ENCODE measurements at regions not wholly inside any gene's neighbourhood (a gene's known extent, or its start where the extent isn't known, plus 50 kb on each side); places are given as distances from the start of the nearest gene placed in this dataset.

DNA sequence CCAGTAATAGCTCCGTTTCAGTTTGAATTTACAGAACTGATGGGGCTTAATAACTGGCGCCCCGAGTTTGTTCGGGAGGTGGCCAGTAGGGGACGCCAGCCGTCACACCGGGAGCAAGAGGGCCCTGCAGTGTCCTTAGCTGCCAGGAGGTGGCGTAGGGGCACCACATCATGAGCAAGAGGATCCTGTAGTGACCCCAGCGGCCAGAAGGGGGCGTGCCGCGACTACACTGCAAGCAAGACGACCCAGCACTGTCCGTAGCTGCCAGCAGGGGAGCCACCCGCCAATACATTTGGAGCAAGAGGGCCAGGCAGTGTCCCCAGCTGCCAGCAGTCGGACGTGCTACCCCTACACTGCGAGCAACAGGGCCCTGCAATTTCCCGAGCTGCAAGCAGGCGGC, 663.7 kb upstream of the B3GAT1 start:
- no peak overlapping the region for H3K4me3 Mint-ChIP-seq
- DNase-seq (peak; percentile 12 to 75 (median 44)), ATAC-seq (peak in 1 of 2 donors; percentile 67)
- peaks cover 2 to 20% (median 12%) of the 10 kb centered on the region in 5 donors for H3K27me3 Mint-ChIP-seq
- peaks cover 0 to 5% (median 0%) of the 10 kb centered on the region in 9 donors for H3K9me3 Mint-ChIP-seq
- POLR2A ChIA-PET = no interaction called here
- no peaks in the 10 kb centered on the region for H3K4me1 Mint-ChIP-seq
- no peaks in the 10 kb centered on the region for H3K36me3 Mint-ChIP-seq
- H3K27ac Mint-ChIP-seq = no peak overlapping the region

DNA sequence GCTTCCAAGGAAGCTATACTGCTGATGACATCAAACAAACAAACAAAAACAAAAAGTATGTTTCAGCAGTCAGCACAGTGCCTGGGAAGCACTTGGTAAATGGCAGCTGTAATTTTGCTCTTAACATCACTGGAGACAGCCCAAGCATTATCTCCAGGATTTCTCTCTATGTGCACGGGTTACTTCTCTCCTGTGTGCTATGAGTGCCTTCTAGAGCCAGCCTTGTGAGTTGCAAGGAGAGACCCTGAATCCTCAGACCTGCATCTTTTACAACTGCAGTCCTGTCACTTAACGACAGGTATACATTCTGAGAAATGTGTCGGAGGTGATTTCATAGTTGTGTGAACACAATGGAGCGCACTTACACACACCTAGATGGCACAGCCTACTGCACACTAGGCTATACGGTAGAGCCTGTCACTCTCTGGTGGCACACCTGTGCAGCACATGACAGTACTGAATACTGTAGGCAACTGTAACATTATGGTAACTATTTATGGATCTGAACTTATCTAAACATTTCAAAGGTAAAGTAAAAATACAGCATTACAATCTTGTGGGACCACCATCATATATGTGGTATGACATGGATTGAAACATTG, 662.5 kb upstream of the B3GAT1 start:
- DNase-seq = no peak
- no peak overlapping the region for H3K4me3 Mint-ChIP-seq
- H3K27ac Mint-ChIP-seq = no peak overlapping the region
- peaks cover 0 to 7% (median 0%) of the 10 kb centered on the region in 9 donors for H3K9me3 Mint-ChIP-seq
- no peaks in the 10 kb centered on the region for H3K4me1 Mint-ChIP-seq
- peaks cover 6 to 33% (median 22%) of the 10 kb centered on the region in 5 donors for H3K27me3 Mint-ChIP-seq
- no peaks in the 10 kb centered on the region for H3K36me3 Mint-ChIP-seq
- no peak for ATAC-seq
- POLR2A ChIA-PET = no interaction called here

DNA sequence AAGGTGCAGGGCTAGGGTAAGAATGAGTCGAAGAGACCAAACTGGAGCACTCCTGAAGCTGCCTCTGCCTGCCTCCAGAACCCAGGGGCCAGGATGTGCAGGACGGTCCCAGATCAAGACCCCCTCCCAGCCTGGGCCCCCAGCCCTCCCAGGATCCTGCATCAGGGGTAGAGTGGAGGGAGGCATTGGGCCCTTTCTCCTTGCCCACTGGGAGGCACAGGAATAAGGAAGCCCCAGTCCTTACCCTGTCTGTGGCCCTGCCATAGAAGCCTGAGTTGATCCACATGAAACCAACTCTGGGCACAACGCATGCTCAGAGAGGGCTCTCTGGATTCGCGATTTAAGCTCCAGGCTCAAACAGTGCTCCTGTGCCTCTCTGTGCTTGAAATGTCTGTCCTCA, 661.8 kb upstream of the B3GAT1 start:
- Mint-ChIP-seq H3K27me3 (peaks cover 6 to 39% (median 22%) of the 10 kb centered on the region in 5 donors), H3K4me3 (no peak overlapping the region)
- POLR2A ChIA-PET = no interaction called here

DNA sequence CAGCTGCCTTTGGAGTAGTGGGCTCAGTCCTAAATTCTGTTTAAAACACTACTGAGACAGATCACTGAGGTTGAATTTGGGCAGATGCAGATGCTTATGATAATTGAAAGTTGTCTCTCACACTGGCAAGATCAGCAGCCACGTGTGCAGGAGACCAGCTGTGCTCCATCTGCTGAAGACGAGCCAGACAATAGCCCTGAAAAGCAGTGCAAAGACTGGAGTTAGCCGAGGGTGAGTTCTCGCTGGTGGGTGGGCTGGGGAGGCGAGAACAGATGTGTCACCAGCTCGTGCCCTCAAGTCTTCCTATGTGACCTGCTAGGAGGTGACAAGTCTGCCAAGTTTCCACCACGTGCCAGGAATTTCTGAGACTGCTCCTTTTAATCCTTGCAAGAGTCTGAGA, 661.3 kb upstream of the B3GAT1 start:
- H3K9me3 Mint-ChIP-seq = peaks cover 0 to 7% (median 0%) of the 10 kb centered on the region in 9 donors
- no peak for ATAC-seq

More for the DNA sequence above, 661.8 kb upstream of the B3GAT1 start:
- Mint-ChIP-seq H3K27ac (no peak overlapping the region), H3K36me3 (no peaks in the 10 kb centered on the region), H3K9me3 (peaks cover 0 to 7% (median 0%) of the 10 kb centered on the region in 9 donors), H3K4me1 (no peaks in the 10 kb centered on the region)
- DNase-seq = no peak
- ATAC-seq = no peak

DNA sequence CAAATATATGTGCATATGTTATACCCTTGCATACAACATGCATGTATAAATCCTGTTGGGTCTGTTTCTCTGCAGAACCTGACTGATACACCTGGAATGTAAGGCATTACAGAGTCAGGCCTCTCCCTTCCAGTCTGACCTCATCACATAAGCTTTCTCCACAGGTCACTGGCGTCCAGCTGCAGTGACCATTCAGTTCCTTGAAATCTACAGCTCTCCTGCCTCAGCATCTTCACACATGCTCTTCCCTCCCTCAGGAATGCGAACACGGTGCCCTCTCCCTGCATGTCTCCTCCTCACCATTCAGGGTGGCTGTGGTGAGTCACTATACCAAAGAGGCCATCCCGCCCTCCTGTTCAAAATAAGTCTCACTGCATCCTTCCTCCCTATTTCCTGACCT, 657.8 kb upstream of the B3GAT1 start:
- ATAC-seq (no peak), DNase-seq (no peak)
- peaks cover 10 to 62% (median 27%) of the 10 kb centered on the region in 5 donors for H3K27me3 Mint-ChIP-seq
- H3K36me3 Mint-ChIP-seq = no peaks in the 10 kb centered on the region
- H3K4me3 Mint-ChIP-seq = no peak overlapping the region
- peak overlapping the region in 1 of 10 donors; percentile 67 for H3K27ac Mint-ChIP-seq
- POLR2A ChIA-PET = no interaction called here
- H3K9me3 Mint-ChIP-seq = peaks cover 0 to 8% (median 1%) of the 10 kb centered on the region in 9 donors
- no peaks in the 10 kb centered on the region for H3K4me1 Mint-ChIP-seq

More for the DNA sequence above, 661.3 kb upstream of the B3GAT1 start:
- POLR2A ChIA-PET = no interaction called here
- H3K27ac Mint-ChIP-seq = no peak overlapping the region
- H3K27me3 Mint-ChIP-seq = peaks cover 6 to 41% (median 22%) of the 10 kb centered on the region in 5 donors
- H3K4me3 Mint-ChIP-seq = no peak overlapping the region
- no peaks in the 10 kb centered on the region for H3K4me1 Mint-ChIP-seq
- no peak for DNase-seq
- H3K36me3 Mint-ChIP-seq = no peaks in the 10 kb centered on the region

DNA sequence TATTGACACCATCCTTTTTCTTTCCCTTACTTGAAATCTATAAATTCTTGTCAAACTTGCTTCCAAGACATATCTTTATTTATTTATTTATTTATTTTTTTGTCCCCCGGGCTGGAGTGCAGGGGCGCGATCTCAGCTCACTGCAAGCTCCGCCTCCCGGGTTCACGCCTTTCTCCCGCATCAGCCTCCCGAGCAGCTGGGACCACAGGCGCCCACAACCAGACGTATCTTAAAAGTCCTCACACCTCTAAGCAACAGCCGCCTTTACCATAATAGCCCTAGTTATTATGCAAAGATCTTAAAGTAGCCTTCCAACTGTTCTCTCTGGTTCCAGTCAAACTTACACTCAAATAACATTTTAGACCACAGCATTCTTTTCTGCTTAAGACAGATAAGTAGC, 657.0 kb upstream of the B3GAT1 start:
- ATAC-seq (no peak), DNase-seq (no peak)
- H3K4me1 Mint-ChIP-seq = no peaks in the 10 kb centered on the region
- H3K9me3 Mint-ChIP-seq = peaks cover 0 to 8% (median 3%) of the 10 kb centered on the region in 9 donors
- H3K27ac Mint-ChIP-seq = no peak overlapping the region
- H3K36me3 Mint-ChIP-seq = no peaks in the 10 kb centered on the region
- H3K4me3 Mint-ChIP-seq = no peak overlapping the region
- H3K27me3 Mint-ChIP-seq = peaks cover 10 to 62% (median 27%) of the 10 kb centered on the region in 5 donors
- POLR2A ChIA-PET = no interaction called here

DNA sequence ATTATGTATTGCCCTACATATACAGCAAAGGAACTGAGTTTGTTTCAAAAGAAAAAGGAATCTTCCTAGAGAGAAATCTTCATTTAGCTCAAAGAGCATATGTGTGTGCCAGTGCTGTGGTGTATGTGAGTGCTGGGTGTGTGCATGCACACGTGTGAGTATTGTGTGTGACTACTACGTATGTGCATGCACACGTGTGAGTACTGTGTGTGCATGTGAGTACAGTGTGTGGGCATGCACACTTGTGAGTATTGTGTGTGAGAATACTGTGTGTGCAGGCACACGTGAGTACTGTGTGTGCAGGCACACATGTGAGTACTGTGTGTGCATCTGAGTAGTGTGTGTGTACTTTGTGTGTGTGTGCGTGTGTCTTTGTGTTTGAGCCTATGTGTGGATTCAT, 651.0 kb upstream of the B3GAT1 start:
- ATAC-seq (no peak), DNase-seq (no peak)
- Mint-ChIP-seq H3K9me3 (peaks cover 19 to 42% (median 27%) of the 10 kb centered on the region in 9 donors), H3K27ac (no peak overlapping the region), H3K27me3 (peaks cover 6 to 46% (median 19%) of the 10 kb centered on the region in 5 donors), H3K4me1 (peaks cover 0 to 2% (median 0%) of the 10 kb centered on the region in 4 donors), H3K4me3 (no peak overlapping the region), H3K36me3 (peaks cover 0 to 15% (median 0%) of the 10 kb centered on the region in 3 donors)
- POLR2A ChIA-PET = no interaction called here

DNA sequence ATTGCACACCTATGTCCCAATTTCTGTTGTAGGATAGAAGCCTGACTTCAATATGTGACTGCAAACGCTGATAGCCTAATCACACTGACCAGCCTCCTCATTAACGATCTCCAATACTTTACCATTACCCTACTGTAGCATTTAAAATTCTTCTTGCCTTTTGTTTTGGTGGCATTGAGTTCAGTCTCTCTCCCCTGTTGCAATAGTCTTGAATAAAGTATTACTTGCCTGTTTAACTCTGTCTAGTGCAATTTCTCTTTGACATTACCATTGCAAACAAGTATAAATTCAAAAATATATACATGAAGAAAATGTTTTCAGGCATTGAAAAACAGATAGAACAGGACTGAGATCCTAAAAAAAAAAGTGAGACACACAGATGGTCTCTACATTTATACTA, 649.1 kb upstream of the B3GAT1 start:
- Mint-ChIP-seq H3K27me3 (peaks cover 2 to 44% (median 22%) of the 10 kb centered on the region in 5 donors), H3K27ac (no peak overlapping the region), H3K9me3 (peaks cover 19 to 42% (median 27%) of the 10 kb centered on the region in 9 donors), H3K4me1 (peaks cover 0 to 2% (median 0%) of the 10 kb centered on the region in 4 donors), H3K4me3 (no peak overlapping the region), H3K36me3 (peaks cover 0 to 15% (median 0%) of the 10 kb centered on the region in 3 donors)
- POLR2A ChIA-PET = no interaction called here
- DNase-seq = no peak
- ATAC-seq = no peak

DNA sequence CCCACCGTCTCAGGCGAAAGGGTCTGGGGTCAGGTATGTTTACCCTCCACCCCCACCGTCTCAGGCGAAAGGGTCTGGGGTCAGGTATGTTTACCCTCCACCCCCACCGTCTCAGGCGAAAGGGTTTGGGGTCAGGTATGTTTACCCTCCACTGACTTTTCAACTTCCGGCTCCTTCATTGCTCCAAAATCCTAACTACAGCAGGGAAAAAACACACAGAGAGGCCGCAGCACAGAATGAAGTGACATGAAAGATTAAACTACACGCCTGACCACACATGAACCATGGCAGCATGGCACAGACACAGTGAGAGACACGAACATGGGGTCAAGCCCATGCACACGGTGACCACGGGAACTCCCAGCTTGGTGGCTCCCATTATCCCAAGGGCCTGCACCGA, 634.9 kb upstream of the B3GAT1 start:
- DNase-seq = no peak
- POLR2A ChIA-PET = no interaction called here
- no peaks in the 10 kb centered on the region for H3K36me3 Mint-ChIP-seq
- no peaks in the 10 kb centered on the region for H3K4me1 Mint-ChIP-seq
- no peak overlapping the region for H3K27ac Mint-ChIP-seq
- H3K9me3 Mint-ChIP-seq = peaks cover 0 to 3% (median 0%) of the 10 kb centered on the region in 9 donors
- no peak overlapping the region for H3K4me3 Mint-ChIP-seq
- H3K27me3 Mint-ChIP-seq = peaks cover 7 to 22% (median 21%) of the 10 kb centered on the region in 5 donors
- ATAC-seq = no peak

DNA sequence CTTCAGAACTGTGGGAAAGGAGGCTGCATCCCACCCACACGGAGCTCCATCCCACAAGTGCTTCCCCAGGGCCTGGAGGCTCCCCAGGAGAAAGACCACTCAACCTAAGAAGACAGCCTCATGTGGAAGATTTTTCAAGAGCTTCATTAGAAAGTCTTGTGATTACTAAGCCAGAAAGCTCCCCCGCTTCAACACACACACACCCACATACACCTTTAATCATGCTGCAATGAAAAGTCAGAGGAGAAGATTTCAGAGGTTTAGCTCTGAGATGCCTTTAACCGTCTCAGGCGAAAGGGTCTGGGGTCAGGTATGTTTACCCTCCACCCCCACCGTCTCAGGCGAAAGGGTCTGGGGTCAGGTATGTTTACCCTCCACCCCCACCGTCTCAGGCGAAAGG, 634.5 kb upstream of the B3GAT1 start:
- POLR2A ChIA-PET = no interaction called here
- DNase-seq = no peak
- Mint-ChIP-seq H3K9me3 (peaks cover 0 to 2% (median 0%) of the 10 kb centered on the region in 9 donors), H3K27ac (no peak overlapping the region), H3K4me3 (no peak overlapping the region), H3K36me3 (no peaks in the 10 kb centered on the region), H3K27me3 (peaks cover 7 to 21% (median 18%) of the 10 kb centered on the region in 5 donors), H3K4me1 (no peaks in the 10 kb centered on the region)
- ATAC-seq = no peak

DNA sequence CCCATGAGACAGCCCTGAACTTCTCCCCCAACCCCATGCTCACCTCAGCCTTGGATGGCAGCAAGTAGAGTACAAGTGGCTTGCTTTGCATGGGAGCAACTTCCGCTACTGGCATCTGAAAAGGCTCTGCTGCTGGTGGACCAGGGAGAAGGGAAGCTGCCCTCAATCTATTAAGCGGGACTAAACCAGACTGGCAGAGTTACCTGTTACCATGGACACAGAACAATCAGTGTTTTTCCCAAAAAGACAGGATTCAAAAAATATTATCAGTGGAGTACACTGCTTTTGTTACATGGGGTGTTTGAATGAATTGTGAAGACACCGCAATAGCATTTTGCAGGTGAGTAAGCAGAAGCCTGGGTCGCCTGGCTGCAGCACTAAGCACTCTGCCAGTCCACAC, 631.4 kb upstream of the B3GAT1 start:
- peaks cover 0 to 2% (median 0%) of the 10 kb centered on the region in 9 donors for H3K9me3 Mint-ChIP-seq
- H3K36me3 Mint-ChIP-seq = no peaks in the 10 kb centered on the region
- no peak overlapping the region for H3K4me3 Mint-ChIP-seq
- no peaks in the 10 kb centered on the region for H3K4me1 Mint-ChIP-seq
- H3K27ac Mint-ChIP-seq = no peak overlapping the region
- H3K27me3 Mint-ChIP-seq = peaks cover 4 to 22% (median 15%) of the 10 kb centered on the region in 5 donors
- ATAC-seq (no peak), DNase-seq (no peak)
- POLR2A ChIA-PET = no interaction called here

DNA sequence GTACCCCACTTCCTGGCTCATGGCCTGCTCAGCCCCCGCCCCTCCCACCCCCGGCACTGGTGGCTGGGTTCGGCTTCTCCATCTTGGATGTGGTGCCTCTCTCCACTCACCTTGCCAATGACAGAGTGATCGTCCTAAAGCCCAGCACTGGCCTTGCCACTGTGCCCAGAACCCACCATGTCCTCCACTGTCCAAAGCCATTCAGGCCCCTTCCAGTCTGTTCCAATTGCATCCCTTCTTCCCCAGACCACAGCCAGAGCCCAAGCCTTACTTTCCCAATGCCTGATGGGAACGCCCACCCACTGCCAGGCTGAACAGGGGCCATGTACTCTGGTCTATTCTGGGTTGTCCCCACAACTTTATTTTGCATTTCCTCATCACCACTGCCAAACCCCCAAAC, 625.8 kb upstream of the B3GAT1 start:
- Mint-ChIP-seq H3K4me3 (no peak overlapping the region), H3K9me3 (peaks cover 0 to 13% (median 0%) of the 10 kb centered on the region in 9 donors), H3K4me1 (no peaks in the 10 kb centered on the region), H3K27ac (no peak overlapping the region), H3K36me3 (no peaks in the 10 kb centered on the region), H3K27me3 (peaks cover 8 to 29% (median 19%) of the 10 kb centered on the region in 5 donors)
- POLR2A ChIA-PET = no interaction called here
- ATAC-seq (no peak), DNase-seq (no peak)

DNA sequence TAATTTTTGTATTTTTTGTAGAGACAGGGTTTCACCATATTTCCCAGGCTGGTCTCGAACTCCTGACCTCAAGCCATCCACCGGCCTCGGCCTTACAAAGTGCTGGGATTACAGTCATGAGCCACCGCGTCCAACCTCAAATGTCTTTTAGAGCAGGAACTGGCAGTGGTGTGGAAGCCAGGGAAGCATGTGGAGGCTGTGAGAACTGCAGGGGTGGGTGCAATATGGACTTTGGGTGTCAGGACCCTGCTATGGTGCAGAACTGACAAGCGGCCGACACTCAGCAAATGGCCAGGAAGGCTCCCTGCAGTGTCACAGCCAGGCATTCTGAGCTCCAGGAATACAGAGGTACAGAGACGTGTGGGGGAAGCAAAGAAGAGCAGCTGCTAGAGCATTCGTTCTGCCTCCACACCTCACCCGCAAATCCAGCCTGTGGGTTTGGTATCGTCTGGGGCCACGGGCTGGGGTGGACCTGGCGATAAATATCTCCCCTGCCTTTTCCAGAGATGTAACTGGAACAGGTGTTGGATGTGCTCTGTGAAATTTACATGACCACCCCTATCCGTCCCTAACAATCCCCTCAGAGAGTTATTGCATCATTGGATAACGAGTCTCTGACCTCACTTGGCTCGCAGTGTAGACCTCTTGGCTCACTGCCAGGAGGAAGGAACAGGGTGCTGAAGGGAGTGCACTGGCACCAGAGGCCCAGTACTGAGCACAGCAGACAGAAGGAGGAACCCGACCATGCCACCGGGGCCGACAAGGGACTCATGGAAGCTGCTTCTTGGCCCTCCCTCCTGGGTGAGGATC, 624.7 kb upstream of the B3GAT1 start:
- Mint-ChIP-seq H3K27me3 (peaks cover 8 to 40% (median 22%) of the 10 kb centered on the region in 5 donors), H3K4me3 (no peak overlapping the region), H3K36me3 (no peaks in the 10 kb centered on the region), H3K4me1 (no peaks in the 10 kb centered on the region), H3K9me3 (peaks cover 0 to 13% (median 0%) of the 10 kb centered on the region in 9 donors), H3K27ac (no peak overlapping the region)
- POLR2A ChIA-PET = no interaction called here
- ATAC-seq (no peak), DNase-seq (no peak)
